Subcutaneous abdominal adipose tissue (tissue), 5 donors: ENCODE measurements at regions not wholly inside any gene's neighbourhood (a gene's known extent, or its start where the extent isn't known, plus 50 kb on each side); places are given as distances from the start of the nearest gene placed in this dataset.
"Not testable (repeated sequence)": the region's sequence is repeated elsewhere in the genome, so short reads cannot be mapped to it uniquely, and the experiment has no call there.

Experiments used
- H3K27ac ChIP-seq: one replicate; pipeline ENCODE4 v1.7.0; 2013; ENCODE audit warnings: low read depth, mild to moderate bottlenecking, inconsistent platforms, low read length, moderate library complexity
- H3K27me3 ChIP-seq, 5 donors: one replicate each; pipeline ENCODE4 v1.7.0; 2013; ENCODE audit warnings: low read length in 5 of 5, inconsistent platforms in 1 of 5; ENCODE audit not compliant: control insufficient read depth in 5 of 5, insufficient read depth in 4 of 5
- H3K36me3 ChIP-seq, 5 donors: one replicate each; pipeline ENCODE4 v1.7.0; 2013; ENCODE audit warnings: low read length in 5 of 5; ENCODE audit not compliant: control insufficient read depth in 5 of 5, insufficient read depth in 5 of 5
- H3K4me1 ChIP-seq, 5 donors: one replicate each; pipeline ENCODE4 v1.7.0; 2013; ENCODE audit warnings: low read length in 5 of 5, mild to moderate bottlenecking in 3 of 5, moderate library complexity in 1 of 5; ENCODE audit not compliant: control insufficient read depth in 5 of 5, insufficient read depth in 5 of 5
- H3K4me3 ChIP-seq, 5 donors: one replicate each; pipeline ENCODE4 v1.7.0; 2013; ENCODE audit warnings: low read length in 5 of 5, low read depth in 1 of 5
- H3K9ac ChIP-seq, 5 donors: one replicate each; pipeline ENCODE4 v1.7.0; 2013; ENCODE audit warnings: low read length in 5 of 5, mild to moderate bottlenecking in 4 of 5, moderate library complexity in 3 of 5
- H3K9me3 ChIP-seq, 5 donors: one replicate each; pipeline ENCODE4 v1.7.0; 2013; ENCODE audit warnings: low read length in 5 of 5; ENCODE audit not compliant: control insufficient read depth in 5 of 5
- donor health status: healthy.
- donor health status: healthy.
- donor health status: healthy.
- donor health status: healthy.
- donor health status: healthy.

GRCh38 chr1:148302586-148303364 is 150.7 kb upstream of the NBPF11 start:
- Histone ChIP-seq H3K27me3 (peaks cover 3 to 15% (median 6%) of the 10 kb centered on the region in 5 donors), H3K4me3 (peak overlapping the region in 4 of 5 donors; percentile 47 to 68 (median 63))
- H3K36me3 ChIP-seq, H3K27ac ChIP-seq, H3K9me3 ChIP-seq, H3K4me1 ChIP-seq, H3K9ac ChIP-seq: not testable (repeated sequence)

- not testable (repeated sequence) for H3K27ac ChIP-seq, H3K27me3 ChIP-seq, H3K36me3 ChIP-seq, H3K4me1 ChIP-seq, H3K9me3 ChIP-seq, H3K4me3 ChIP-seq, H3K9ac ChIP-seq
Observed at GRCh38 chr1:148297852-148298251, 145.8 kb upstream of the NBPF11 start.

GRCh38 chr1:148296511-148296910 is 144.4 kb upstream of the NBPF11 start:
- no peaks in the 10 kb centered on the region for H3K9me3 ChIP-seq
- H3K4me3 ChIP-seq: no peak overlapping the region
- no peak overlapping the region for H3K9ac ChIP-seq
- H3K27ac ChIP-seq: no peak overlapping the region
- no peaks in the 10 kb centered on the region for H3K36me3 ChIP-seq
- H3K4me1 ChIP-seq: no peaks in the 10 kb centered on the region
- no peaks in the 10 kb centered on the region for H3K27me3 ChIP-seq

DNA sequence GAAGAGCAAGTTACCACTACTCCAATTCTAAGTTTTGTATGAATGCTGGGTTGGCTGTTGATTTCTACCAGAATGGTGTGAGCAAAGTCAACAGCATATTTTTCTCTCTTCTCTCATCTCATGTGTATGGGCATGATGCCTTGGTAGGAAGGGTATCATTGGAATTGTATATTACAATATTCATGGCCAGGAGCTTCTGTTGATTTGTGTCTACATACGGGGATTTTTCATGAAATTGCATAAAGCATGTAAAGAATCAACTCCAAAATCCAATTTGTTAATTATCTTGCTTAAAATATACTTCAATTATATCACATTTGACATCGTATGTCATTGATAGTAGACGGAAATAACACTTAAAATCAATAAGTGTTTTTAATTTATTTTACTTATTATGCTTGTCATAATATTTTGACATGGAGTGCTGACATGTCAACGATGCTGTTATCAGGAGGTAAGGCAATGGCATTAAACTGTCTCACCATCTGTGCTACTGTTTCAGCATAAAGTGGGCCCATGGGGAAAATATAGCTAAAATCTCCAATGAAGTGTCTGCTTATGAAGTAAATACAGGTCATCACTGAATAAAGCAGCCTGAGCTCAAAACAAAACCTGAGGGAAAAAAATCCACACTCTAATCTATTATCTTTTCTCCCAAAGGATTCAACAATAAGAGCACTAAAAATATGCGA is 142.2 kb upstream of the NBPF11 start:
- no peaks in the 10 kb centered on the region for H3K9me3 ChIP-seq
- no peaks in the 10 kb centered on the region for H3K4me1 ChIP-seq
- H3K4me3 ChIP-seq: no peak overlapping the region
- H3K27ac ChIP-seq: no peak overlapping the region
- no peaks in the 10 kb centered on the region for H3K36me3 ChIP-seq
- no peaks in the 10 kb centered on the region for H3K27me3 ChIP-seq
- H3K9ac ChIP-seq: no peak overlapping the region

GRCh38 chr1:148293651-148294050 is 141.6 kb upstream of the NBPF11 start:
- H3K9ac ChIP-seq: no peak overlapping the region
- H3K27me3 ChIP-seq: peaks cover 0 to 1% (median 0%) of the 10 kb centered on the region in 5 donors
- no peak overlapping the region for H3K4me3 ChIP-seq
- no peaks in the 10 kb centered on the region for H3K4me1 ChIP-seq
- H3K27ac ChIP-seq: no peak overlapping the region
- H3K9me3 ChIP-seq: no peaks in the 10 kb centered on the region
- H3K36me3 ChIP-seq: no peaks in the 10 kb centered on the region

- H3K36me3 ChIP-seq: no peaks in the 10 kb centered on the region
- no peaks in the 10 kb centered on the region for H3K4me1 ChIP-seq
- no peak overlapping the region for H3K9ac ChIP-seq
- no peak overlapping the region for H3K4me3 ChIP-seq
- no peak overlapping the region for H3K27ac ChIP-seq
- H3K9me3 ChIP-seq: no peaks in the 10 kb centered on the region
- peaks cover 0 to 4% (median 0%) of the 10 kb centered on the region in 5 donors for H3K27me3 ChIP-seq
Observed at GRCh38 chr1:148292915-148293314, 140.8 kb upstream of the NBPF11 start.

GRCh38 chr1:148290881-148291280 is 138.8 kb upstream of the NBPF11 start:
- H3K4me1 ChIP-seq: no peaks in the 10 kb centered on the region
- H3K27me3 ChIP-seq: peaks cover 0 to 4% (median 0%) of the 10 kb centered on the region in 5 donors
- no peaks in the 10 kb centered on the region for H3K36me3 ChIP-seq
- no peak overlapping the region for H3K9ac ChIP-seq
- H3K27ac ChIP-seq: no peak overlapping the region
- H3K4me3 ChIP-seq: no peak overlapping the region
- H3K9me3 ChIP-seq: no peaks in the 10 kb centered on the region

DNA sequence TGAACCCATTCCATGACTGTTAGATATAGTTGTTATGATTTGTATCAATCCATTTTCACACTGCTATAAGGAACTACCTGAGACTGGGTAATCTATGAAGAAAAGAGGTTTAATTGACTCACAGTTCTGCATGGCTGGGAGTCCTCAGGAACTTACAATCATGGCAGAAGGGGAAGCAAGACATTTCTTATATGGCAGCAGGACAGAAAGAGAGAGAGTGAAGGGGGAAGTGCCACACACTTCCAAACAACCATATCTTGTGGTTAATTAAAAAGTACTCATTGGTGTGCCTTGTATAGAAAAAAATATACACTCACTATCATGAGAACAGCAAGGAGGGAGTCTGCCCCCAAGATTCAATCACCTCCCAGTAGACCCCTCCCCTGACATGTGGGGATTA is 137.6 kb upstream of the NBPF11 start:
- no peak overlapping the region for H3K4me3 ChIP-seq
- H3K27me3 ChIP-seq: peaks cover 0 to 4% (median 0%) of the 10 kb centered on the region in 5 donors
- H3K9me3 ChIP-seq: no peaks in the 10 kb centered on the region
- no peaks in the 10 kb centered on the region for H3K36me3 ChIP-seq
- H3K9ac ChIP-seq: no peak overlapping the region
- no peaks in the 10 kb centered on the region for H3K4me1 ChIP-seq
- no peak overlapping the region for H3K27ac ChIP-seq

DNA sequence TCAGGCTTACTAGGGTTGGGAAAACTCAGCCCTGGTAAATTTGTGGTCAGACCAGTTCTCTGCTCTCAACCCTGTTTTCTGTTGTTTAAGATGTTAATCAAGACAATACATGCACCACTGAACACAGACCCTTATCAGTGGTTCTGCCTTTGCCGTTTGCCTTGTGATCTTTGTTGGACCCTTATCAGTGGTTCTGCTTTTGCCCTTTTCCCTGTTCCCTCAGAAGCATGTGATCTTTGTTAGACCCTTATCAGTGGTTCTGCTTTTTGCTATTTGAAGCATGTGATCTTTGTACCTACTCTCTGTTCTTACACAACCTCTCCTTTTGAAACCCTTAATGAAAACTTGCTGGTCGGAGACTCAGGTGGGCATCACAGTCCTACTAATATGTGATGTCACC is 133.9 kb upstream of the NBPF11 start:
- not testable (repeated sequence) for H3K4me3 ChIP-seq, H3K9ac ChIP-seq, H3K27ac ChIP-seq, H3K36me3 ChIP-seq, H3K4me1 ChIP-seq, H3K27me3 ChIP-seq, H3K9me3 ChIP-seq

DNA sequence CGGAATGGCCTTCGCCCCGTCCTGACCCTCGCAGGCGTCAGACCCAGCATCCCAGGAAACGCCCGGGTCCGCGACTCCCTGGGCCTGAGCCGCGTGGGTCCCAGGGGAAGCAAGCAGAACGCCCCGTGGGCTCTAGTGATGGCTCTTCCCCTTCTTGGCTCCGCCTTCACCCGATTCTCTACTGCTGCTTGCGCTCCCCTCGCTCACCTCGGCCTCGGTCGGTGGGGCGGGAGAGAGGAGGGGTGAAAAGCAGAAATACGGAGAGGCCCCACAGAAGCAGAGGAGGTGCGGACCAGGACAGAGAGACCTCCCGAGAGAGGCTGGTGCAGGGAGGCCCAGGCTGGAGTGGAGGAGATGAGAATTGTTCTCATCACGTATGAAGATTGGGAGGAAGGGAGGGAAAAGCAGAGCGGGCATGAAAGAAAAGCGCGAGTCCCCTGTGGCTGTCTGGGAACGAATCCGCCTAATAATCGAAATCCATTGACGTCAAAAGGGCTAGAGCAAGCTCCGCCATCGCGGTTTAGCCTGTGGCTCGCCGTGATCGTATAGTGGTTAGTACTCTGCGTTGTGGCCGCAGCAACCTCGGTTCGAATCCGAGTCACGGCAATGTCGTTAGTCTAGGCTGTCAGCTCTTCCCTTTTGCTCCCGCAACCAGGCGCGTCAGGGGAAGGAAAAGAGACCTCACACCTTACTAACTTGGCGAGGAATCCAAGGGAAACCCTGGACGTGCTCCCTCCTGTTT is 128.9 kb upstream of the NBPF11 start:
- not testable (repeated sequence) for H3K27me3 ChIP-seq, H3K27ac ChIP-seq, H3K36me3 ChIP-seq, H3K9ac ChIP-seq, H3K9me3 ChIP-seq, H3K4me1 ChIP-seq
- peak overlapping the region; percentile 55 to 71 (median 70) for H3K4me3 ChIP-seq
